ENCODE measurements at regions not wholly inside any gene's neighbourhood (a gene's known extent, or its start where the extent isn't known, plus 50 kb on each side); places are given as distances from the start of the nearest gene placed in this dataset.

- CTCF ChIA-PET, result no interaction called here
- no peak for TF ChIP-seq BHLHE40 (IDR thresholded peaks at IDR 0.05; ENCODE audit: borderline replicate concordance)
- no peak for TF ChIP-seq HDGF (IDR thresholded peaks at IDR 0.05; ENCODE audit: borderline replicate concordance)
- TF ChIP-seq FOXM1 (IDR thresholded peaks at IDR 0.05; ENCODE audit: borderline replicate concordance), result no peak
- TF ChIP-seq FOXA1 (IDR thresholded peaks at IDR 0.05), result no peak
- TF ChIP-seq ARNT (IDR thresholded peaks at IDR 0.05), result no peak
- no peak for TF ChIP-seq ELF4 (IDR thresholded peaks at IDR 0.05)
- no peak for TF ChIP-seq SP1 (IDR thresholded peaks at IDR 0.05)
- TF ChIP-seq TARDBP (IDR thresholded peaks at IDR 0.05), result no peak
- no peak for TF ChIP-seq FOXK2 (IDR thresholded peaks at IDR 0.05)
- TF ChIP-seq CTBP1 (IDR thresholded peaks at IDR 0.05; ENCODE audit: borderline replicate concordance), result no peak
- no peak for TF ChIP-seq L3MBTL2 (conservative IDR thresholded peaks at IDR 0.05)
- POLR2A ChIA-PET, result no interaction called here
- DNase-seq (ENCODE audit: extremely low spot score), result no peak
Observed at GRCh38 chr4:123671636-123672404, 275.2 kb downstream of the SPRY1 start.

GRCh38 chr4:123672987-123673386 lies 276.4 kb downstream of the SPRY1 start:
- TF ChIP-seq FOXA1 (IDR thresholded peaks at IDR 0.05), result no peak
- TF ChIP-seq CTBP1 (IDR thresholded peaks at IDR 0.05; ENCODE audit: borderline replicate concordance), result no peak
- TF ChIP-seq BHLHE40 (IDR thresholded peaks at IDR 0.05; ENCODE audit: borderline replicate concordance), result no peak
- TF ChIP-seq SP1 (IDR thresholded peaks at IDR 0.05), result no peak
- TF ChIP-seq TARDBP (IDR thresholded peaks at IDR 0.05), result no peak
- TF ChIP-seq SUZ12 (IDR thresholded peaks at IDR 0.05), result no peak
- no peak for TF ChIP-seq FOXM1 (IDR thresholded peaks at IDR 0.05; ENCODE audit: borderline replicate concordance)
- no peak for TF ChIP-seq L3MBTL2 (conservative IDR thresholded peaks at IDR 0.05)
- TF ChIP-seq HDGF (IDR thresholded peaks at IDR 0.05; ENCODE audit: borderline replicate concordance), result no peak
- TF ChIP-seq NFRKB (IDR thresholded peaks at IDR 0.05), result no peak
- TF ChIP-seq FOXK2 (IDR thresholded peaks at IDR 0.05), result no peak
- no peak for TF ChIP-seq LEF1 (IDR thresholded peaks at IDR 0.05; ENCODE audit: borderline replicate concordance)
- no peak for TF ChIP-seq ZNF384 (IDR thresholded peaks at IDR 0.05)
- TF ChIP-seq ELF4 (IDR thresholded peaks at IDR 0.05), result no peak
- TF ChIP-seq ARNT (IDR thresholded peaks at IDR 0.05), result no peak
- no peak for TF ChIP-seq PKNOX1 (IDR thresholded peaks at IDR 0.05)
- CTCF ChIA-PET, result no interaction called here
- no peak for DNase-seq (ENCODE audit: extremely low spot score)
- POLR2A ChIA-PET, result no interaction called here

- DNase-seq (ENCODE audit: extremely low spot score), result no peak
- no peak for TF ChIP-seq ZNF384 (IDR thresholded peaks at IDR 0.05)
- no peak for TF ChIP-seq PKNOX1 (IDR thresholded peaks at IDR 0.05)
- TF ChIP-seq SP1 (IDR thresholded peaks at IDR 0.05), result no peak
- TF ChIP-seq LEF1 (IDR thresholded peaks at IDR 0.05; ENCODE audit: borderline replicate concordance), result no peak
- no peak for TF ChIP-seq BHLHE40 (IDR thresholded peaks at IDR 0.05; ENCODE audit: borderline replicate concordance)
- no peak for TF ChIP-seq ARNT (IDR thresholded peaks at IDR 0.05)
- TF ChIP-seq FOXM1 (IDR thresholded peaks at IDR 0.05; ENCODE audit: borderline replicate concordance), result no peak
- TF ChIP-seq NFRKB (IDR thresholded peaks at IDR 0.05), result no peak
- TF ChIP-seq SUZ12 (IDR thresholded peaks at IDR 0.05), result no peak
- no peak for TF ChIP-seq FOXA1 (IDR thresholded peaks at IDR 0.05)
- no peak for TF ChIP-seq CTBP1 (IDR thresholded peaks at IDR 0.05; ENCODE audit: borderline replicate concordance)
- TF ChIP-seq L3MBTL2 (conservative IDR thresholded peaks at IDR 0.05), result no peak
- no peak for TF ChIP-seq FOXK2 (IDR thresholded peaks at IDR 0.05)
- TF ChIP-seq ELF4 (IDR thresholded peaks at IDR 0.05), result no peak
- no peak for TF ChIP-seq TARDBP (IDR thresholded peaks at IDR 0.05)
- TF ChIP-seq HDGF (IDR thresholded peaks at IDR 0.05; ENCODE audit: borderline replicate concordance), result no peak
- ChIA-PET POLR2A (no interaction called here), CTCF (no interaction called here)
Observed at GRCh38 chr4:123673971-123674370, 277.4 kb downstream of the SPRY1 start.

GRCh38 chr4:123674762-123675465 lies 278.3 kb downstream of the SPRY1 start:
- DNase-seq (ENCODE audit: extremely low spot score), result no peak
- POLR2A ChIA-PET, result no interaction called here
- CTCF ChIA-PET, result no interaction called here
- no peak for TF ChIP-seq ELF4 (IDR thresholded peaks at IDR 0.05)
- no peak for TF ChIP-seq PKNOX1 (IDR thresholded peaks at IDR 0.05)
- no peak for TF ChIP-seq LEF1 (IDR thresholded peaks at IDR 0.05; ENCODE audit: borderline replicate concordance)
- no peak for TF ChIP-seq SP1 (IDR thresholded peaks at IDR 0.05)
- no peak for TF ChIP-seq CTBP1 (IDR thresholded peaks at IDR 0.05; ENCODE audit: borderline replicate concordance)
- no peak for TF ChIP-seq SUZ12 (IDR thresholded peaks at IDR 0.05)
- no peak for TF ChIP-seq ARNT (IDR thresholded peaks at IDR 0.05)
- TF ChIP-seq FOXA1 (IDR thresholded peaks at IDR 0.05), result no peak
- TF ChIP-seq FOXK2 (IDR thresholded peaks at IDR 0.05), result no peak
- TF ChIP-seq L3MBTL2 (conservative IDR thresholded peaks at IDR 0.05), result no peak
- TF ChIP-seq FOXM1 (IDR thresholded peaks at IDR 0.05; ENCODE audit: borderline replicate concordance), result no peak
- TF ChIP-seq TARDBP (IDR thresholded peaks at IDR 0.05), result no peak
- TF ChIP-seq BHLHE40 (IDR thresholded peaks at IDR 0.05; ENCODE audit: borderline replicate concordance), result no peak
- TF ChIP-seq NFRKB (IDR thresholded peaks at IDR 0.05), result no peak
- TF ChIP-seq HDGF (IDR thresholded peaks at IDR 0.05; ENCODE audit: borderline replicate concordance), result no peak

- ChIA-PET POLR2A (no interaction called here), CTCF (no interaction called here)
- no peak for TF ChIP-seq FOXM1 (IDR thresholded peaks at IDR 0.05; ENCODE audit: borderline replicate concordance)
- TF ChIP-seq TARDBP (IDR thresholded peaks at IDR 0.05), result no peak
- TF ChIP-seq NFRKB (IDR thresholded peaks at IDR 0.05), result no peak
- DNase-seq (ENCODE audit: extremely low spot score), result no peak
Observed at GRCh38 chr4:123675567-123675966, 279.0 kb downstream of the SPRY1 start.
